ENCODE measurements at regions not wholly inside any gene's neighbourhood (a gene's known extent, or its start where the extent isn't known, plus 50 kb on each side); places are given as distances from the start of the nearest gene placed in this dataset.
"Not testable (repeated sequence)": the region's sequence is repeated elsewhere in the genome, so short reads cannot be mapped to it uniquely, and the experiment has no call there.

GRCh38 chr1:148385371-148386030 lies 97.6 kb downstream of the PPIAL4G start:
- DNase-seq, result peak; percentile 23

- DNase-seq, result no peak
Observed at GRCh38 chr1:148383966-148384365, 99.1 kb downstream of the PPIAL4G start.

DNA sequence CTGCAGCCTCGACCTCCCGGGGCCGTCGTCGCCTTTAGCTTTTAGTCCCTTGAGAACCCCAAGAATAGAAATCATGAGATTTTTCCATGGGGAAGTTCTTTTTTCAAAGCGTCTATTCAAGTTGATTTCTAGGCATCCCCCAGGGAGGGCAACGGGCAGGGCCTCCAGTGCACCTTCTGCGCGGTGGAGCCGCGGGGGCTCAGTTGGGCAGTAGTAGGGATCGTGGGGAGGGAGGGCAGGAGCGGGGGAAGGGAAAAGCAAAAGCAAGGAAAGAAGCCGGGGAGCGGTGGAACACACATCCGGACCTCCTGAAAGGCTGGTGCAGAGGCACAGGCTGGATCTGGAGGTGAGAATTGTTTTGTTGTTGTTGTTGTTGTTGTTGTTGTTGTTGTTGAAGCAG lies 103.4 kb downstream of the PPIAL4G start:
- DNase-seq, result no peak

DNA sequence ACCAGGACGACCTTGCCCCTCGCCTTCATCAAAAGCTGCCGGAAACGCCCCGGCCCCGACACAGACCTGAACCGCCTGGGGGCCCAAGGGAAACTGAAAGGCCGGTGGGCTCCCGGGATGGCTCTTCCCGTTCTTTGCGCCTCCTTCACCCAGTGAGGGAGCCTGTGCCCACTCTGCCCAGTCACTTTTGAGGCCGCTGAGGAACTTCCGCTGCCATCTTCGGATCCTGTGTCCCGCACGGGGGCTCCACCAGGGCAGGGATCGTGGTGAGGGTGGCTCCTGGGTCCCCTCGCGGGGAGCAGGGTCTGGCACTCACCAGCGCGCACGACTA lies 104.0 kb downstream of the PPIAL4G start:
- no peak for DNase-seq

- not testable (repeated sequence) for DNase-seq
Observed at GRCh38 chr1:148377992-148378391, 105.1 kb downstream of the PPIAL4G start.

DNA sequence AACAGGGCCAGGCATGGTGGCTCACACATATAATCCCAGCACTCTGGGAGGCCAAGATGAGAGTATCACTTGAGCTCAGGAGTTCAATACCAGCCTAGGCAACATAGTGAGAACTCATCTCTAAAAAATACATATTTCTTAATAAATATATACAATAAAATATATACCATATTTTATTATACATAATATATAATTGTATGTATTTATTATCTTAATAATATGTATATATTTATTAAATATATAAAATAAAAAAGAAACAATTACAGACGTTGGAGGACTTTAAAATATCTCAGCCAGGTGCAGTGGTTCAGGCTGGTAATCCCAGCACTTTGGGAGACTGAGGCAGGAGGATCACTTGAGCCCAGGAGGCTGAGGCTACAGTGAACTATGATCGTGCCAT lies 106.1 kb downstream of the PPIAL4G start:
- DNase-seq, result not testable (repeated sequence)

DNA sequence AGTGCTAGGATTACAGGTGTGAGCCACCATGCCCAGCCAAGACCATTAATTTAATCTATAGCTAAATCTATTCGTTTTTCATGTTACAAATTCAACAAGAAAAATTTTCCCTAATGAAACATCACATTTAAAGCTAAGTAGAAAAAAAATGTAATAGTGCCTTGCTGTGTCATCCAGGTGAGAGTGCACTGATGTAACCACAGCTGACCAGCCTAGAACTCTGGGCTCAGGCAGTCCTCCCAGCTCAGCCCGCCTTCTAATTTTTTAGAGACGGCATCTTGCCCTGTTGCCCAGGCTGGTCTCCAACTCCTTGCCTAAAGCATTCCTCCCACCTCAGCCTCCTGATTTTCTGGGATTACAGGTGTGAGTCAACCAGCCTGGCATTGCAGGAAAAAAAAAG lies 109.0 kb downstream of the PPIAL4G start:
- no peak for DNase-seq

GRCh38 chr1:148373192-148373925 lies 109.7 kb downstream of the PPIAL4G start:
- no peak for DNase-seq

- no peak for DNase-seq
Observed at GRCh38 chr1:148372731-148373130, 110.4 kb downstream of the PPIAL4G start.

- DNase-seq, result not testable (repeated sequence)
Observed at GRCh38 chr1:148372051-148372726, 110.9 kb downstream of the PPIAL4G start.

GRCh38 chr1:148371551-148371994 lies 111.5 kb downstream of the PPIAL4G start:
- peak; percentile 91 for DNase-seq

DNA sequence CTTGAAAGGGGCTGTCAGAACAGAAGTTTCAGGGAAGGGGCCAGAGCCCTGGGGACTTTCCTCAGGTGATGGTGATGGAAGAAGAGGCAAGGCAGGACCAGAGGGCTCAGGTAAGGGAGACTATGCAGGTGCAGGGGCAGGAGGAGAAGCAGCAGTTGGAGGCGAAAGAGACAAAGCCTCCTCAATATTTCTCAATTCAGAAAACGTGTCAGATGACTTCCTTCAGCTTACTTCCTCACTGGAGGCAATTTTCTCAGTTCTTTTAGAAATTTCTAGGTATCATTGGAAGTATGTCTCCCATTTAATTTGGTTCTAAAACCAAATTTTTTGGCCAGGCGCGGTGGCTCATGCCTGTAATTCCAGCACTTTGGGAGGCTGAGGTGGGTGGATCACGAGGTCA lies 112.4 kb downstream of the PPIAL4G start:
- DNase-seq, result not testable (repeated sequence)

DNA sequence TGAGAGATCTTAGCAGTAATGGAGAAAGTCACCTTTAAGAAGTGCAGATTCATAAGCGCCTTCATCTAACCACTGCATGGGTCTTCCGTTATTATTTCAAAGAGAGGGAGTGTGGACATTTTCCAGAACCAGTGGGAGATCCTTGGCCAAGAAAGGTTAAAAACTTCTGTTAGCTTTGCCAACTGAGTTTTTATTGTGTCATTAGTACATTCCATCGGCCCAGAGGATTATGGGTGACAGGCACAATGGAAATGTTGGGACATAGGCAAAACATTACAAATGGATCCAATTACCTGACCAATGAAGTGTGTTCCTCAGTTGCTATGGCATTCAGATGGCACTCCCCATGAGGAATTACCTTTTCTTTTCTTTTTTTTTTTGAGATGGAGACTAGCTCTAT lies 115.5 kb downstream of the PPIAL4G start:
- DNase-seq, result no peak

DNA sequence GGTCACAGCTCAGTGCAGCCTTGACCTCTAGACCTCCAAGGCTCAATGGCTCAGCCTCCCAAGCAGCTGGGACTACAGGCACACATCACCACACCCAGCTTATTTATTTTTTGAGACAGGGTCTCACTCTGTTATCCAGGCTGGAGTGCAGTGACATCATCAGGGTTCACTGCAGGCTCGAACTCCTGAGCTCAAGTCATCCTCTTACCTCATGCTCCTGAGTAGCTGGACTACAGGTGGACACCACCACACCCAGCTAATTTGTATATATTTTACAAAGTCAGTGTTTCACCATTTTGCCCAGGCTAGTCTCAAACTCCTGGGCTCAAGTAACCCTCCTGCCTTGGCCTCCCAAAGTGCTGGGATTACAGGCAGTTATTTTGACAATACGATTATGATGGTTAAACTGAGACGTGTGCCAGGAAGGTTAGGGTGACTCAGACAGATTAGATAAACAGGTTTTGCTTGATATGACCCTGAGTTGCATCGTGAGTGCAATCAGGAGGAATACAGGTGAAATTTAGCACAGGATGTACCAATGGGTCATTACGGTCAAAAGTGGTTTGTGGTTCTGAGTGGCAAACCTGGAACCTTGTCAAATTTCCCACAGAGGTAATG lies 116.9 kb downstream of the PPIAL4G start:
- not testable (repeated sequence) for DNase-seq

GRCh38 chr1:148365151-148365550 lies 118.0 kb downstream of the PPIAL4G start:
- DNase-seq, result not testable (repeated sequence)

DNA sequence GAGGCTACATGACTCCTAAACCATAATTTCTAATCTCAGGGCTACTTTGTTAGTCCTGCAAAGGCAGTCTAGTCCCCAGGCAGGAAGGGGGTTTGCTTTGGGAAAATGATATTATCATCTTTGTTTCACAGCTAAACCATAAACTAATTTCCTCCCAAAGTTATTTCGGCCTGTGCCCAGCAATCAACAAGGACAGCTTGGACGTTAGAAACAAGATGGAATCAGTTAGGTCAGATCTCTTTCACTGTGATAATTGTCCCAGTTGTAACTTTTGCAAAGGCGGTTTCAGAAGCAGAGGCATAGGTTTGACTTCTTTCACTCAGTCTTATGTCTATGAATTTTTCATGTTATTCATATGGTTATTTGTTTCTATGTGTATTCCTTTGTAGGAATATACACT lies 119.1 kb downstream of the PPIAL4G start:
- not testable (repeated sequence) for DNase-seq

DNA sequence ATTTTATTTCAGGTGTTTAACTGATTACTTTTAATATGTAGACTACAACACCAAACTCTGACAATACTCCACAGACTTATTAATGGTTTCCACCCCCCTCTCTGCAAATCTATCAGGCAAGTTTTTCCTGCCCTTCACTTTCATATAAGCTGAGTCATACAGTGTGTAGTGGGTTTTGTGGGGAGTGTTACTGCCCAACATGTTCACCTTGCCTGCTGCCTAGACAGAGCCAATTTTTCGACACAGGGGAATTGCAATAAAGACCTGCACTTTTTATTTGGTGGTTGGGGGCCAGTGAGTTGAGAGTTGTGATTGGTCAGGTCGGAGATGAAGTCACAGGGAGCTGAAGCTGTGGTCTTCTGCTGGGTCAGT lies 119.7 kb downstream of the PPIAL4G start:
- DNase-seq, result peak; percentile 47

GRCh38 chr1:148362626-148363438 lies 120.3 kb downstream of the PPIAL4G start:
- peak; percentile 39 for DNase-seq

DNA sequence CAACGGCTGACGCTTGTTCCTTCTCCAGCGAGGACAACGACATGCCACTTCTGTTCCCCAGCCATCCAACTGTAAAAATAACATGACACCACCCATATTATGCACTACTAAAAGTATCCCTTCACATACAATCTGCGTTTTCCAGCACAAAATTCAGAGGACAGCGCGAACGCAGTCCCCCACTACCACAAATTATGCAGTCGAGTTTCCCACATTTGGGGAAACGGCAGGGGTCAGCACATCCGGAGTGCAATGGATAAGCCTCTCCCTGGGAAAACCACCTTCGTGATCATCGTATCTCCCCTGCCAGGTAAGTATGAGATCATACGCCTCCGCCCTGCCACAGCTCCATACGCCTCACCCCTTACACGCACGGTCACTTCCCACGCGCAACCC lies 120.9 kb downstream of the PPIAL4G start:
- peak; percentile 56 for DNase-seq

DNA sequence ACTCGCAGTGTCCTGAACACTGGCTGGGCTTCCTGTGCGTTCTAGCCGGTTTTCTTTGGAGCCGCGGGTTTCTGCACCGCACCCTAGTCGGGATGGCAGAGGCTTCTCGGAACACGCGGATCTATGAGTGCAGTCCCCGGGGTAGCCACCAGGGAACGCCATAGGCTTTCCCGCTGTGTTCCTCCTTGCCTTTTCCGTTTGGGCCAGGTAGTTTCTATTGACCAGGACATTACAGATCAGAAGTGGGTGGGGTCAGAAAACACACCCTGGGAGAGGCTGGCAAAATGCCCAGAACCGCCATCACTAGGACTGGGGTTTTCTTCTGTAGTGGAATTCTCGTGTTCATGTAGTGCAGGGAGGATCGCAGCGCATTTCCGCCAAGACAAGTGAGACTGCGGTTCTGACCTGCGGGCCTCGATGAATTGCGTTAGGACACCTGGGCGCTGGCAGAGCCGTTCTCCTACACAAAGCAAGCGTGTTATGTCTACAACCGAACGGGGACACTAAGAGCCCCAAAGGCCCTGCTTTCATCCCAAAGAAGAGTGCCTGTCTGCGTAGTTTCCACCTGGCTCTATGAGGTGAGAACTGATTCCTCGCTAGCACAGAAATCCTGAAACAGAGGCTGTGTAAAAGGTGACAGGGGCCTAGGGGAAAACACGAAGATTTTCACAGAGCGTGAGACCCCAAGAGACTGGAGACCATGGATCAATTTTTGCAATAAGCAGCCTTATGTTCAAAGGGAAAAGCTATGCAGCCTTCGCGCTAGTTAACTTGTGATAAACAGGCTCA lies 121.5 kb downstream of the PPIAL4G start:
- DNase-seq, result peak; percentile 59

GRCh38 chr1:148357037-148357436 lies 126.1 kb downstream of the PPIAL4G start:
- DNase-seq, result no peak

- no peak for DNase-seq
Observed at GRCh38 chr1:148355976-148356375, 127.1 kb downstream of the PPIAL4G start.

Data from hematopoietic multipotent progenitor cell treated with erythropoietin and hydrocortisone succinate and interleukin-3 and kit ligand, for 4 days (in vitro differentiated cells).